NCI-H2227 (cell line): ENCODE measurements at regions not wholly inside any gene's neighbourhood (a gene's known extent, or its start where the extent isn't known, plus 50 kb on each side); places are given as distances from the start of the nearest gene placed in this dataset.

Experiments
- DNase-seq: peaks from one replicate; lab custom pipeline; 2025; ENCODE audit not compliant: unreplicated experiment; lab: John Stamatoyannopoulos, UW

GRCh38 chr13:33945477-33945876, 127.5 kb downstream of the RFC3 start:
- DNase-seq = no peak

GRCh38 chr13:33953203-33953602, 135.3 kb downstream of the RFC3 start:
- DNase-seq = no peak

- no peak for DNase-seq
Measured at GRCh38 chr13:33953781-33954180, 135.8 kb downstream of the RFC3 start.

- DNase-seq = no peak
Measured at GRCh38 chr13:33956346-33956745, 138.4 kb downstream of the RFC3 start.

- DNase-seq = no peak
Measured at GRCh38 chr13:33957497-33957905, 139.6 kb downstream of the RFC3 start.

GRCh38 chr13:33958964-33959363, 141.0 kb downstream of the RFC3 start:
- no peak for DNase-seq

- DNase-seq = no peak
Measured at GRCh38 chr13:33963134-33963533, 145.2 kb downstream of the RFC3 start.

GRCh38 chr13:33963895-33964294, 145.9 kb downstream of the RFC3 start:
- DNase-seq = no peak

- no peak for DNase-seq
Measured at GRCh38 chr13:33968520-33969507, 150.9 kb downstream of the RFC3 start.

- no peak for DNase-seq
Measured at GRCh38 chr13:33970746-33971561, 153.0 kb downstream of the RFC3 start.

- no peak for DNase-seq
Measured at GRCh38 chr13:33971562-33971819, 153.5 kb downstream of the RFC3 start.

- DNase-seq = no peak
Measured at GRCh38 chr13:33973194-33973593, 155.2 kb downstream of the RFC3 start.

GRCh38 chr13:33976965-33977364, 159.0 kb downstream of the RFC3 start:
- no peak for DNase-seq

GRCh38 chr13:33978653-33979052, 160.7 kb downstream of the RFC3 start:
- DNase-seq = no peak

- DNase-seq = no peak
Measured at GRCh38 chr13:33992881-33993336, 175.0 kb downstream of the RFC3 start.

GRCh38 chr13:33994198-33994597, 176.2 kb downstream of the RFC3 start:
- DNase-seq = no peak

GRCh38 chr13:33994826-33995502, 177.0 kb downstream of the RFC3 start:
- DNase-seq = no peak

GRCh38 chr13:33996636-33997035, 178.7 kb downstream of the RFC3 start:
- no peak for DNase-seq

GRCh38 chr13:33997574-33997973, 179.6 kb downstream of the RFC3 start:
- no peak for DNase-seq

GRCh38 chr13:33999811-34000605, 182.1 kb downstream of the RFC3 start:
- peak; percentile 3 for DNase-seq

- DNase-seq = no peak
Measured at GRCh38 chr13:34000955-34001354, 183.0 kb downstream of the RFC3 start.
